Nephron progenitor cell (in vitro differentiated cells): ENCODE measurements at regions not wholly inside any gene's neighbourhood (a gene's known extent, or its start where the extent isn't known, plus 50 kb on each side); places are given as distances from the start of the nearest gene placed in this dataset.

Source experiments
- DNase-seq: peaks from one replicate; pipeline ENCODE4 v3.0.0; 2021
- H3K27ac Mint-ChIP-seq: 2 replicates; pipeline ENCODE4 v1.8.0; 2021; ENCODE audit warnings: mild to moderate bottlenecking, moderate library complexity, mixed read lengths
- H3K27me3 Mint-ChIP-seq: 2 replicates; pipeline ENCODE4 v1.8.0; 2021; ENCODE audit warnings: mild to moderate bottlenecking, low read depth, mixed read lengths; ENCODE audit not compliant: poor library complexity
- H3K36me3 Mint-ChIP-seq: 2 replicates; pipeline ENCODE4 v1.8.0; 2021; ENCODE audit warnings: low read depth, mixed read lengths
- H3K4me1 Mint-ChIP-seq: 2 replicates; pipeline ENCODE4 v1.8.0; 2021; ENCODE audit warnings: mixed read lengths
- H3K4me3 Mint-ChIP-seq: 2 replicates; pipeline ENCODE4 v1.8.0; 2021; ENCODE audit warnings: mild to moderate bottlenecking, moderate library complexity, mixed read lengths
- H3K9me3 Mint-ChIP-seq: 2 replicates; pipeline ENCODE4 v1.8.0; 2021; ENCODE audit warnings: mild to moderate bottlenecking, moderate library complexity, mixed read lengths
- TF ChIP-seq, protein P1 (sequence below): fragments of 200-600 bp; sonication (generic); IDR thresholded peaks from 2 replicates; pipeline ENCODE4 v1.5.0; 2021; ENCODE audit warnings: antibody characterized with exemption

DNA sequence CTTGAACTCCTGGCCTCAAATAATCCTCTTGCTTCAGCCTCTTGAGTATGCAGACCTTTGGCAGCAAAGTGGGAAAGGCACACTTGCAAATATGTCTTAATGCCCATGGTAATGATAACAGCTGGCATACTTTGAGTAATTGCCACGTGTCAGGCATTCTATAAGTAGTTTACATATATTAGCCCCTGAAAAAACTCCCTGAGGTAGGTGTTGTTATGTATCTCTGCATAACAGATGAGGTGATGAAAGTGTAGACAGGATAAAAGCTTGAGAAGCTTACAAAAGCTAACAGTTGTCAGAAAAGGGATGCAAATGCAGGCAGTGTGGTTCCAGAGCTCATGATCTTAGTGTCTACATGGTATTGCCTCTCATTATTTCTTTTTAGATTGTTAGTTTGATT is 291.1 kb upstream of the C11orf87 start:
- Mint-ChIP-seq H3K27ac (no peak overlapping the region), H3K4me1 (peaks cover 13% of the 10 kb centered on the region), H3K27me3 (no peaks in the 10 kb centered on the region), H3K9me3 (peaks cover 5% of the 10 kb centered on the region), H3K36me3 (no peaks in the 10 kb centered on the region), H3K4me3 (no peak overlapping the region)
- no peak for DNase-seq
- TF ChIP-seq, protein P1, sequence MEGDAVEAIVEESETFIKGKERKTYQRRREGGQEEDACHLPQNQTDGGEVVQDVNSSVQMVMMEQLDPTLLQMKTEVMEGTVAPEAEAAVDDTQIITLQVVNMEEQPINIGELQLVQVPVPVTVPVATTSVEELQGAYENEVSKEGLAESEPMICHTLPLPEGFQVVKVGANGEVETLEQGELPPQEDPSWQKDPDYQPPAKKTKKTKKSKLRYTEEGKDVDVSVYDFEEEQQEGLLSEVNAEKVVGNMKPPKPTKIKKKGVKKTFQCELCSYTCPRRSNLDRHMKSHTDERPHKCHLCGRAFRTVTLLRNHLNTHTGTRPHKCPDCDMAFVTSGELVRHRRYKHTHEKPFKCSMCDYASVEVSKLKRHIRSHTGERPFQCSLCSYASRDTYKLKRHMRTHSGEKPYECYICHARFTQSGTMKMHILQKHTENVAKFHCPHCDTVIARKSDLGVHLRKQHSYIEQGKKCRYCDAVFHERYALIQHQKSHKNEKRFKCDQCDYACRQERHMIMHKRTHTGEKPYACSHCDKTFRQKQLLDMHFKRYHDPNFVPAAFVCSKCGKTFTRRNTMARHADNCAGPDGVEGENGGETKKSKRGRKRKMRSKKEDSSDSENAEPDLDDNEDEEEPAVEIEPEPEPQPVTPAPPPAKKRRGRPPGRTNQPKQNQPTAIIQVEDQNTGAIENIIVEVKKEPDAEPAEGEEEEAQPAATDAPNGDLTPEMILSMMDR: no peak

DNA sequence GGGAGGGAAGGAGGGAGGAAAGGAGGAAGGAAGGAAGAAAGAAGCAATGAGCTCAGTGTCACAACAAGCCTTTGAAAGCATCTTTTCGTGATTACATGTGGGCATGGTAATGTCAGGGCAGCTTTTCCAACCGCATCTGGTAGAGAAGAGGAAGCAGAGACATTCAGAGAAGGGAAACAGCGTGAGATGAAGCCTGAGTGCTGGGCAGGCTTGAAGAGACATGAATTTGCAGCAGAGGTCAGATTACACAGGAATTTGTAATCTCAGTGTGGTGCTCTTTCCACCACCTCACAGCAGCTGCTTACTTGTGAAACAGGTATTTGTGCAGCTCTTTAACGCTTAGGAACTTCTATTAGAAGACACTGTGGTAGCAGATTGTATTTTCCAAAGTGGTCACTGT is 289.5 kb upstream of the C11orf87 start:
- TF ChIP-seq, protein P1: no peak
- DNase-seq: no peak
- H3K4me1 Mint-ChIP-seq: peaks cover 13% of the 10 kb centered on the region
- H3K4me3 Mint-ChIP-seq: no peak overlapping the region
- peak overlapping the region; percentile 21 for H3K27ac Mint-ChIP-seq
- peaks cover 15% of the 10 kb centered on the region for H3K9me3 Mint-ChIP-seq
- H3K27me3 Mint-ChIP-seq: no peaks in the 10 kb centered on the region
- no peaks in the 10 kb centered on the region for H3K36me3 Mint-ChIP-seq

GRCh38 chr11:109133159-109133558 is 288.8 kb upstream of the C11orf87 start:
- no peak overlapping the region for H3K4me3 Mint-ChIP-seq
- H3K27me3 Mint-ChIP-seq: no peaks in the 10 kb centered on the region
- no peak overlapping the region for H3K27ac Mint-ChIP-seq
- TF ChIP-seq, protein P1: no peak
- H3K9me3 Mint-ChIP-seq: peaks cover 20% of the 10 kb centered on the region
- no peaks in the 10 kb centered on the region for H3K36me3 Mint-ChIP-seq
- DNase-seq: no peak
- peaks cover 13% of the 10 kb centered on the region for H3K4me1 Mint-ChIP-seq

GRCh38 chr11:109135627-109136026 is 286.4 kb upstream of the C11orf87 start:
- Mint-ChIP-seq H3K27me3 (no peaks in the 10 kb centered on the region), H3K36me3 (no peaks in the 10 kb centered on the region), H3K4me3 (no peak overlapping the region)

GRCh38 chr11:109138196-109138595 is 283.8 kb upstream of the C11orf87 start:
- H3K36me3 Mint-ChIP-seq: no peaks in the 10 kb centered on the region
- no peak overlapping the region for H3K4me3 Mint-ChIP-seq
- no peak overlapping the region for H3K27ac Mint-ChIP-seq
- DNase-seq: no peak
- peaks cover 20% of the 10 kb centered on the region for H3K9me3 Mint-ChIP-seq
- TF ChIP-seq, protein P1: no peak
- H3K27me3 Mint-ChIP-seq: no peaks in the 10 kb centered on the region
- peaks cover 7% of the 10 kb centered on the region for H3K4me1 Mint-ChIP-seq

More at GRCh38 chr11:109135627-109136026, 286.4 kb upstream of the C11orf87 start:
- no peak for DNase-seq
- TF ChIP-seq, protein P1: no peak
- peaks cover 13% of the 10 kb centered on the region for H3K4me1 Mint-ChIP-seq
- H3K9me3 Mint-ChIP-seq: peaks cover 20% of the 10 kb centered on the region
- no peak overlapping the region for H3K27ac Mint-ChIP-seq

- Mint-ChIP-seq H3K4me1 (no peaks in the 10 kb centered on the region), H3K36me3 (no peaks in the 10 kb centered on the region), H3K27ac (peak overlapping the region; percentile 74), H3K9me3 (peaks cover 20% of the 10 kb centered on the region), H3K4me3 (no peak overlapping the region), H3K27me3 (no peaks in the 10 kb centered on the region)
- TF ChIP-seq, protein P1: no peak
- no peak for DNase-seq
Observed at GRCh38 chr11:109140426-109140825, 281.6 kb upstream of the C11orf87 start.
